Fibroblast of skin of scalp (primary cell): ENCODE measurements at regions not wholly inside any gene's neighbourhood (a gene's known extent, or its start where the extent isn't known, plus 50 kb on each side); places are given as distances from the start of the nearest gene placed in this dataset.

ENCODE experiments used
- DNase-seq: peaks from one replicate; pipeline ENCODE4 v3.0.0-alpha.2; 2013

DNA sequence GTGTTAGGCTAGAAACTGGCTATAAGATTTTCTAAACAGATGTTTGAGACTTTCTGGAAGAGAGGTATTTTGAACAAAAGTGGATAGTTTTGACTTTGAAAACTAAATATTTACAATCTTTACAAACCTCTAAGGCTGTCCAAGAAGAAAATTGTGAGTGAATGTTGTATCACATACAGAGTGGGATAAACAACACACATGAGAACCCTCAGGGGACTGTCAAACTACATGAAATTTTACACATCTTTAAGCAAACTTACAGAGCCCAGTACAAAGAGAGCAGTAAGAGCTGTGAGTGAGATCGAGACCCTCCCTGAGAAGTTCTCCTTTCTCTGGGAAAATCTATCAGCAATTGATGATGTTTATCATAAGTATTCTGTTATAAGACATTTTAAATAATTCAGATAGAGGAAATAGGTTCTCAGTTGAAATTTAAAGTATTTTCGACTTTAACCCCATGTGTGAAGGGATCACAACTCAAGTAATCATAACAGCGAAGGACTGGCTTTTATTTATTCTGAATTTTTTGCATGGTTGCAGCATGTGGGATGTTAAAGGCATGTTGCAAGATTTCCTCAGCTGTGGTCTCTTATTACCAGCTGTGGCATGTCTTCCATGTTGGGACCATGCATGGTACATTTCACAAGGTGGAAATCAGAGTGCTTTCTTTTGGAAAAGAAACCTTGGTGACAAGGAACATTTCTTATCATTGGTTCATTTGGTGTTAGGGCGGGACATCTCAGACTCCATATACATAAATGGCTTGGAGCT is 264.0 kb upstream of the PRICKLE1 start:
- DNase-seq: no peak

- DNase-seq: no peak
Observed at GRCh38 chr12:42846782-42847181, 257.2 kb upstream of the PRICKLE1 start.

DNA sequence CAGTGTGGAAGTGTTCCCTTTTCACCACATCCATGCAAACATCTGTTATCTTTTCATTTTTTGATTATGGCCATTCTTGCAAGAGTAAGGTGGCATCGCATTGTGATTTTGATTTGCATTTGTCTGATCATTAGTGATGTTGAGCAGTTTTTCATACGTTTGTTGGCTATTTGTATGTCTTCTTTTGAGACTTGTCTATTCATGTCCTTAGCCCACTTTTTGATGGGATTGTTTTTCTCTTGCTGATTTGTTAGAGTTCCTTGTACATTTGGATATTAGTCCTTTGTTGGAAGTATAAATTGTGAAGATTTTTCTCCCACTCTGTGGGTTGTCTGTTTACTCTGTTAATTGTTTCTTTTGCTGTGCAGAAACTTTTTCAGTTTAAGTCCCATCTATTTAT is 244.5 kb upstream of the PRICKLE1 start:
- no peak for DNase-seq

- DNase-seq: no peak
Observed at GRCh38 chr12:42828836-42829235, 239.3 kb upstream of the PRICKLE1 start.

GRCh38 chr12:42824327-42824726 is 234.8 kb upstream of the PRICKLE1 start:
- no peak for DNase-seq

- no peak for DNase-seq
Observed at GRCh38 chr12:42823679-42824078, 234.1 kb upstream of the PRICKLE1 start.

DNA sequence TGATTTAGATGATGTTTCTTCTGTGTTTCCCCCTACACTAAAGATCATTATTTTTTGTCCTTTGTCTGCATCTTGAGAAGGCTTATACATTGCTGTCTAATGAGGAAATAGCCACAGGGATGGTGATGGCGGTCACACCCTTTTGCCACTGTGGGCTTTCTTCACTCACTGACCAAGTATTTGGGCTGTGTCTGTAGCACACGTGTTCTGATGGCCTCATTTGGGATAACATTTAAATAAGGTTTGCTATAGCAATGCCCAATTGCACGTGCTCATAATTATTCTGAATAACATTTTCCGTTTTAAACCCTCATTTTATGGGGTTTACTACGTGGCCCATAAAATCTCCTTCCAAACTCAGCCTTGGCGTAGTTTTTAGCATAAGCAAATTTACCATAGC is 230.3 kb upstream of the PRICKLE1 start:
- DNase-seq: no peak

- no peak for DNase-seq
Observed at GRCh38 chr12:42815068-42815467, 225.5 kb upstream of the PRICKLE1 start.

- DNase-seq: no peak
Observed at GRCh38 chr12:42812871-42813270, 223.3 kb upstream of the PRICKLE1 start.

DNA sequence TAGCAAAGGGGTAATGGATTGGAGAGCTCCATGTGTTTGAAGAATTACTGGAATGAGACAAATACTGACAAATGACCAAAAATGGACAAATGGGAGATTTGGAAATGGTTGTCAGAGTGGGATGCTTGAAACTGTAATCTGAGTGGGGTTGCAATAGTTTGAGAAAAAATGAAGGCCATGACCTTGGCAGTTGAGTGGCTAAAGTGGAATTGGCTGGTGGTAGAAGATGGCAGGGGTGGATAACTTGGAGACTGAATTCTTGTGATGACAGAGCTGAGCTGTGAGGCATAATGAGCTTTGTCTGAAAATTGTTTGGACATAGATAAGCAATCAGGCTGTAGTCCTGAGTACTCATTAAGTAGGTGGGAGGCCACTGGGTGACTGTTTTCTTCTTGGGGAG is 222.5 kb upstream of the PRICKLE1 start:
- DNase-seq: peak; percentile 42

DNA sequence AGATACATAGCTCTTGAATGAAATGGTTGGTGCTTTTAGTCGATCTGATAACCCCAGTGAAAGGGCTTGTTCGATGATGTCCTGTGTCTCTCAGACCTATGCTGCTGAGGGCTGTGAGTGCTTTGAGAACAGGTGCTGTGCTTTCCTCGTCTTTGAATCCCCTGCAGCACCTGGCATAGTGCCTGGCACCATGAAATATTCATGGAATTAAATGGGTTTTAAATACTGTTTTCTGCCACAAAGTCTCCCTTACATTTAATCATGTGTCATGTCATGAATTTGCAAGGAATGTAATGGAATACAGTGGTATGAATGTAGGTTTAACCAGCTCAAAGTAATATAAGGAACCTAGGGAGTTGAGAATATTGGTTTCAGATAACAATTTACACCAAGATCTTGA is 220.5 kb upstream of the PRICKLE1 start:
- peak; percentile 80 for DNase-seq

GRCh38 chr12:42809226-42809625 is 219.7 kb upstream of the PRICKLE1 start:
- peak; percentile 87 for DNase-seq

GRCh38 chr12:42807766-42808165 is 218.2 kb upstream of the PRICKLE1 start:
- DNase-seq: peak; percentile 44

DNA sequence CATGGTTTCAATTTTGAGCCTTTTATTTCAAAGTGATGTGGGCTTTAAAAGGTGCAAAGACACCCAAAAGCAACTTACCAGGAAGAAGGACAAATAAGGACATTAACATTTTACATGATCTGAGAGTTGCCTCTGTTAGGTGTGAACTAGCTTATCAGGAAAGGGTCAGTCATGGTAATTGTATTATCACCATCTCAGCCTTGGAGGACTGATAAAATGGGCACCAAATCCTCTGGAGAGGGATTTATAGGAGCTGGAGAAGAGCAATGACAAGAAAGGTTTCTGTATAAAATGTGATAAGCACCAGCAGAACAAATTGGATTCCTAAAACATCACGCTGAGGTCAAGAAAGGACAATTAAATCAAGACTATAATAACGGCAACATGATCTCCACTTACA is 217.7 kb upstream of the PRICKLE1 start:
- DNase-seq: no peak

GRCh38 chr12:42804928-42805327 is 215.4 kb upstream of the PRICKLE1 start:
- DNase-seq: no peak

DNA sequence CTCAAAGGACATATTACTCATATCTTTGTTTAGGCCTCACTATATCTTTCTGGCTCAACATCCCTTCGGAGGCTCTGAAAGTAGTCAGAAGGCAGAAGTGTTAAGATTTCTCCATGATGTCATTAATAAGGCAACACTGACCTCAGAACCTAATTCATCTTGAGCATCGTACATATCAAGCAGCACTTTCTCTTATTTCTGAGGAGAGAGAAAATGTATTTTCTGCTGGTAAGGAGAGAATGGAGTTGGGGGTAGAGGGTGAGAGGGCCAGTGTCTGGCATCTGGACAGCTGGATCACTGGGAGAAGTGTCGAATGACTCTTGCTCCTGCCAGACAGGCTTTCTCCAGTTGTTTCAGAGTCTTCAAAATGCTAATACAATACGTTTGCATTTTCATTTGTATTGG is 213.2 kb upstream of the PRICKLE1 start:
- DNase-seq: no peak

DNA sequence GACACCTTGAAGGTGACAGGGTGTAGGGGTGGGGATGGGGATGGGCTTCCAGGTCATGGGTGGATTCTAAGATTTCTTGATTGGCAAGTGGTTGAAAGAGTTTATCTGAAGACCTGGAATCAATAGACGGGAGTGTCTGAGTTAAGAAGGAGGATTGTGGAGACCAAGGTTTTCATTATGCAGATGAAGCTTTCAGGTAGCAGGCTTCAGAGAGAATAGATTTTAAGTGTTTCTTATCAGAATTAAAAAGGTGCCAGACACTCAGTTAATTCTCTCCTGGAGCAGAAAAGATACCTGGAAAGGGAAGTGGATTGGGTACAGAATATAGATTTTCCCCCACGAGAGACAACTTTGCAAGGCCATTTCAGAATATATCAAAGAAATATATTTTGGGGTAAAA is 211.7 kb upstream of the PRICKLE1 start:
- DNase-seq: no peak

GRCh38 chr12:42799966-42800365 is 210.4 kb upstream of the PRICKLE1 start:
- DNase-seq: no peak

DNA sequence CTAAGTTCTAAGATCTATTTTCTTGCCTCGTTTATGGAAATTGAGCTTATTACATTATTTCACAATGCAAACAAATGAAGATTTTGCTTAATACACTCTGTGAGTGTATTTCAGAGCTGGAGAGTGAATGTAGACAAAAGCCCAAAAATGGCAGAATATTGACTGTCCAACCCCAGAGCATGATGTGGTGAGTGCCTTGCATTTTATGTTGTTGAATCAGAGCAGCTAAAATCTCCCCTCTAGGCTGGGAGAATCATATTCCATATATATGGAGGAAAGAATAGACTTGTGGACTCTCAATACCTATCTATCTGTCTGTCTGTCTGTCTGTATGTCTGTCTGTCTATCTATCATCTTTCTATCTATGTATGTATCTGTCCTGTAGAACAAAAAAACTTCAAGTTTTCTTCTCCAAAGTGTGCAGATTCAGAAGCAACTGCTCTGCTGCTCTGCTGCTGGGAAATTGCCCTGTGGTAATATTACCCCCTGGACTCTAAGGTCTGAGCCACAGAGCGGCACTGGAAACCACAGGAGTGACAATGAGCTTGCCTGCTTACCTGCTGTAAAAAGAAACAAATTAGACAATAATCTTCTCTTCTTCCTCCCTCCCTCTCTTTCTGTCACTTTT is 209.4 kb upstream of the PRICKLE1 start:
- peak; percentile 86 for DNase-seq

DNA sequence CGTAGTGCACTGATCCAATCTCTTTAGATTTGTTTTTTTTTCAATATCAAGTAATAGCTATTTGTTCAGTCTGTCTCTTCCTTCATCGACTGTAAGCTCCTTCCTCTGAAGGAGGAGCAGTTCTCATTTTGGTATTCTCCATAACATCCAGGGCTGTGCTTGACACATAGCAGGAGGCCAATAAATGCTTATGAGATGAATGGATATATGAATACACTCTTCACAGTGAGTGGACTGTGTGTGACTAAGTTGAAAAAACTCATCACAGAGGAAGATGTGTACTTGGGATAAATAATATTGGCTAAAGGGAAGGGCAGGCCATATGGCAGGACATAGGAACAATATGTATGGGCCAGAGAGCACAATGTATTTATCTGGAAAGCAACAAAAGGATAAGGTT is 205.3 kb upstream of the PRICKLE1 start:
- DNase-seq: peak; percentile 61

DNA sequence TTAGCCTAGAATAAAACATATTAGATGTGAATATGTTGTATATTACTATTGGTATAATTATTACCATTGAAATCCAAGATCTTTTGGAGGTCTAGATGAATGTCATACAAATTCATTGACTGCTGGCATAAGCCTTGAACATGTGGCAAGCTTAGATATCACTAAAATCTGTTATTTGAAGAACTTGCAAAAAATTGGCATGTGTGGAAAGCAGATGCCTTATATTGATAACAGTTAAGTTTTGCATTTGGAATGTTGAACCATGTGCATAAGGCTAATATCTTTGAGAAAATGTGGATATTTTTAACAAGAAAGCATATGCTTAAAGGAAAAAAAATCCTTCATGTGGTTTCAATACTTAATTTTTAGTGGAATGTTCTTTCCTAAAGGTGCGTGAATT is 203.6 kb upstream of the PRICKLE1 start:
- no peak for DNase-seq

DNA sequence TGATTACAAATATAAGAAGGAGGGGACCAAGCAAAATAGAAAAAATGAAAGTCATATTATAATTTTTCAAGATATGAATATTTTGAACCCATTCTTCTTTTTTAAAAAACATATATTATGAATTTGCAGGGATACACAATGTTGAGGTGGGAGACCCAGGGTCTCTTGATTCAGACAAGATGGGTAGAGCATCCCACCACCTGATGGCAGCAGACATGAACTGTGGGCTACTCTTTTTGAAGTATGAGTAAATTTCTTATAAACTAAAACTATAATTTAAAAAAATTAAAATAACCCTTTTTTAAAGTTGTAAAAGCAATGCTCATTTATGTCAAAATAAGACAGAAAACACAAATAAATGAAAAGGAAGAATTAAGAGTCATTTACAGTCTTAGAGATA is 202.7 kb upstream of the PRICKLE1 start:
- no peak for DNase-seq

DNA sequence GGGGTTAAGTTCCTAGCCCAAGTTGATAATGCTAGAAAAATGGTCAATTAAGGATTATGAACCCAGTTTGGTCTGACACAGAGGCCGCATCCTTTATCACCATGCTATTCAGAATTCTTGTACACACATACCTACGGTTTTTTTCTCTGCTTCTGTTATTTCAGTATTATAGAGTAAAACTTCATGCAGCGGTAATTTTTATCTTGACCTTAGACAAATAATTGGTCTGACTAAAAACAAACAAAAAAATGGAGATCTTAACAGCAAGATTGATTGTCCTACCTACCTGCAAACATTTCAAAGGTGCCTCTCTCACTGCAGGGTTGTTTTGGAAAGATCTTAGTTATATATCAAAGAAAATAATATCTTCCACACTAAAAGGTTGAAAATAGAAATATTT is 201.9 kb upstream of the PRICKLE1 start:
- DNase-seq: no peak

- peak; percentile 70 for DNase-seq
Observed at GRCh38 chr12:42790761-42791151, 201.2 kb upstream of the PRICKLE1 start.
